ENCODE measurements at regions not wholly inside any gene's neighbourhood (a gene's known extent, or its start where the extent isn't known, plus 50 kb on each side); places are given as distances from the start of the nearest gene placed in this dataset.

DNA sequence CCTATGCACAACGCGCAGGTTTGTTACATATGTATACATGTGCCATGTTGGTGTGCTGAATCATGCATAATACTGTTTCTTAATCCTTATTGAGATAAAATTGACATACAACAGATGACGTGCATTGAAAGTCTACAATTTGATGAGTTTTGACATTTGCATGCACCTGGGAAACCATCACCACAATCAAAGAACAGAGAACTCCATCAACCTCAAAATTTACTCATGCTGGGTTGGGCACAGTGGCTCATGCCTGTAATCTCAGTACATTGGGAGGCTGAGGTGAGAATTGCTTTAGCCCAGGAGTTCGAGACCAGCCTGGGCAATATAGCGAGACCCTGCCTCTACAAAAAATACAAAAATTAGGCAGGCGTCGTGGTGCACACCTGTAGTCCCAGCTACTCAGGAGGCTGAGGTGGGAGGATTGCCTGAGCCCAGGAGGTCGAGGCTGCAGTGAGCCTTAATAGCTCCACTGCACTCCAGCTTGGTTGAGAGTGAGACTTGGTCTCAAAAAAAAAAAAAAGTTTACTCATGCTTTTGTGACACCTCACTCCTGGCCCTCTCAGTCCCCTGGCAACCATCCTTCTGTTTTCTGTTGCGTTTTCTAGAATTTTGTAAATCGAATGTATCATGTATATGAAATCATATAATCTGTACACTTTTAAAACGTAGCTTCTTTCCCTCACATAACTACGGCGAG, 56.6 kb downstream of the BHLHE40 start:
- POLR2A ChIA-PET (ENCODE audit: partially characterized antibody) = no interaction called here
- H3K9ac ChIP-seq (replicated peaks in 1 of 4; ENCODE audit: extremely low read depth in 1 of 4, low read depth in 3 of 4, low read length in 3 of 4) = no peak overlapping the region
- no peaks in the 10 kb centered on the region for H3K4me1 ChIP-seq (replicated peaks in 1 of 4; ENCODE audit: control insufficient read depth in 3 of 4, insufficient read depth in 4 of 4, low read length in 3 of 4)
- H3K14ac ChIP-seq (ENCODE audit: insufficient read length) = no peak overlapping the region
- 87% methylated on average over 13 of the region's 13 CpGs; no CpG with 5 or more reads in 1 of the 2 experiments for WGBS, 2 experiments (ENCODE audit: extremely low coverage in 1 of 2, insufficient coverage in 1 of 2, insufficient read length in 1 of 2, insufficient replicate concordance in 2 of 2, low coverage in 1 of 2, low lambda C conversion rate in 2 of 2, missing lambda C conversion rate in 1 of 2)
- no peaks in the 10 kb centered on the region for H3K27me3 ChIP-seq (replicated peaks in 1 of 4; ENCODE audit: control insufficient read depth in 3 of 4, extremely low read depth in 1 of 4, insufficient read depth in 3 of 4, low read length in 3 of 4)
- no peaks in the 10 kb centered on the region for H3K79me1 ChIP-seq (ENCODE audit: low read depth, low read length)
- H3K79me2 ChIP-seq (ENCODE audit: control insufficient read depth in 1 of 2, insufficient read depth in 2 of 2, low read length in 2 of 2) = no peaks in the 10 kb centered on the region
- H4K5ac ChIP-seq (ENCODE audit: insufficient read length, low read depth, low read length) = no peak overlapping the region
- no peak overlapping the region for H2BK15ac ChIP-seq (ENCODE audit: low read length)
- CTCF ChIA-PET (ENCODE audit: partially characterized antibody) = interaction anchor here (0.6 to 1.8 kb wide), 6 partner anchors 9 to 336 kb away, joined by 3 to 7 read pairs (median 3); no protein-coding TSS in a partner anchor
- no peak overlapping the region for H2BK5ac ChIP-seq (ENCODE audit: low read depth, low read length)
- no peak overlapping the region for H2BK12ac ChIP-seq (ENCODE audit: low read depth, low read length)
- H3K23ac ChIP-seq (ENCODE audit: insufficient read length) = no peak overlapping the region
- no peak overlapping the region for H3K18ac ChIP-seq (ENCODE audit: extremely low read depth, low read length)
- no peak overlapping the region for H3K4me3 ChIP-seq (ENCODE audit: extremely low read depth in 1 of 4, insufficient read depth in 2 of 4, low read depth in 3 of 4, low read length in 4 of 4)
- no peak for TF ChIP-seq RXRA (IDR thresholded peaks at IDR 0.05; ENCODE audit: insufficient read depth, low read depth, low read length)
- TF ChIP-seq EZH2 (IDR thresholded peaks at IDR 0.05; ENCODE audit: low read depth, low read length, severe bottlenecking) = no peak
- TF ChIP-seq POLR2AphosphoS5 (IDR thresholded peaks at IDR 0.05; ENCODE audit: low read depth, low read length) = no peak
- TF ChIP-seq CREB1 (IDR thresholded peaks at IDR 0.05) = no peak
- no peak for TF ChIP-seq KDM1A (IDR thresholded peaks at IDR 0.05; ENCODE audit: borderline replicate concordance, low read length)
- no peak for DNase-seq (ENCODE audit: low read depth in 1 of 2, low spot score in 2 of 2)
- no peak overlapping the region for H2AFZ ChIP-seq (ENCODE audit: low read length)
- no peaks in the 10 kb centered on the region for H3K9me3 ChIP-seq (ENCODE audit: insufficient read depth in 2 of 2, low read depth in 1 of 2, low read length in 1 of 2)
- no peak overlapping the region for H4K91ac ChIP-seq (replicated peaks; ENCODE audit: insufficient read length, low read length)
- no peak overlapping the region for H3K27ac ChIP-seq (ENCODE audit: low read depth, low read length)
- no peak overlapping the region for H2BK120ac ChIP-seq (replicated peaks; ENCODE audit: low read depth, low read length)
- H3K4ac ChIP-seq (replicated peaks; ENCODE audit: insufficient read length, low read depth, low read length) = no peak overlapping the region
- no peak overlapping the region for H3K4me2 ChIP-seq (ENCODE audit: insufficient read depth in 1 of 2, low read depth in 2 of 2, low read length in 2 of 2)
- no peaks in the 10 kb centered on the region; the same call in 1 of the 2 replicates for H3K23me2 ChIP-seq (ENCODE audit: low read depth, low read length)
- no peak overlapping the region for H2AK5ac ChIP-seq (ENCODE audit: low read depth, low read length)
- H3K36me3 ChIP-seq (ENCODE audit: control insufficient read depth in 2 of 4, insufficient read depth in 4 of 4, low read length in 3 of 4) = no peaks in the 10 kb centered on the region
- H4K8ac ChIP-seq (ENCODE audit: extremely low read depth, insufficient read depth, low read length) = no peak overlapping the region
- no peak for FAIRE-seq
- H2BK20ac ChIP-seq (ENCODE audit: low read length) = no peak overlapping the region
- H4K20me1 ChIP-seq (replicated peaks in 1 of 2; ENCODE audit: control insufficient read depth in 1 of 2, insufficient read depth in 2 of 2, low read length in 2 of 2) = no peaks in the 10 kb centered on the region
- H3K56ac ChIP-seq (replicated peaks; ENCODE audit: insufficient read length, low read depth, low read length) = no peak overlapping the region

Data from H1 (cell line).